Right lobe of liver (tissue), 6 donors: ENCODE measurements at regions not wholly inside any gene's neighbourhood (a gene's known extent, or its start where the extent isn't known, plus 50 kb on each side); places are given as distances from the start of the nearest gene placed in this dataset.

Experiments used
- ATAC-seq, 4 donors: fragments of 200-7000 bp; cut with Tn5 transposase; one replicate each; pipeline ENCODE4 v1.9.1; 2020; ENCODE audit warnings: mild to moderate bottlenecking in 4 of 4, moderate library complexity in 4 of 4
- DNase-seq, 3 donors: peaks; one replicate each; pipeline ENCODE4 v3.0.0-alpha.2; 2020
- H3K27ac ChIP-seq, 3 donors: fragments of 200-600 bp; one replicate each; pipeline ENCODE4 v1.8.0; 2022
- H3K27me3 ChIP-seq, 2 donors: fragments of 200-600 bp; one replicate each; pipeline ENCODE4 v1.8.0; 2022
- H3K36me3 ChIP-seq, 4 donors: fragments of 200-600 bp; sonication (generic) in 1 of 4; one replicate each; pipeline versions ENCODE4 v1.5.1 to v1.8.0; 2017 to 2022; ENCODE audit warnings: control low read depth in 1 of 4
- H3K4me1 ChIP-seq, 4 donors: fragments of 200-600 bp; sonication (generic) in 1 of 4; one replicate each; pipeline versions ENCODE4 v1.5.1 to v1.8.0; 2017 to 2022; ENCODE audit warnings: control low read depth in 1 of 4
- H3K4me3 ChIP-seq, 3 donors: fragments of 200-600 bp; one replicate each; pipeline ENCODE4 v1.8.0; 2022
- H3K9me3 ChIP-seq, 4 donors: fragments of 200-600 bp; sonication (generic) in 1 of 4; one replicate each; pipeline versions ENCODE4 v1.5.1 to v1.8.0; 2017 to 2022; ENCODE audit warnings: control low read depth in 1 of 4
- CTCF ChIP-seq, 4 donors: fragments of 200-600 bp in 3 of 4; fragments of 450-650 bp in 1 of 4; IDR thresholded peaks; one replicate each; pipeline versions ENCODE4 v1.5.1 to v1.8.0; 2016 to 2022; ENCODE audit warnings: antibody characterized with exemption in 4 of 4, mild to moderate bottlenecking in 2 of 4
- POLR2A ChIP-seq: fragments of 450-650 bp; IDR thresholded peaks from one replicate; pipeline ENCODE4 v1.6.1; 2017; ENCODE audit warnings: antibody characterized with exemption, mild to moderate bottlenecking
- WGBS: methylation state at CpG from one replicate; pipeline ENCODE4 v1.1.6; 2018; ENCODE audit warnings: low coverage, low lambda C conversion rate; ENCODE audit not compliant: insufficient coverage; ENCODE audit errors: missing lambda C conversion rate; 5-methylcytosine and 5-hydroxymethylcytosine counted together
- intact Hi-C, 2 donors: fragments of 100-400 bp; cut with DNase I; formaldehyde crosslinking; loops; one replicate each; pipeline versions ENCODE4 v1.11.2 to v1.14.1; 2022
- donor health status: DM: no; HTN: yes; CAD: no.
- donor health status: DM: no; HTN: no; CAD: no.
- donor health status: DM: no; HTN: no; CAD: no.
- donor health status: DM: no; HTN: yes; CAD: no.
- donor health status: DM: no; HTN: yes; CAD: no.

GRCh38 chr16:54356391-54356790 is 69.8 kb upstream of the IRX3 start:
- TF ChIP-seq POLR2A (no peak), CTCF (IDR thresholded peaks at IDR 0.05) (no peak)
- no peaks in the 10 kb centered on the region for H3K36me3 ChIP-seq
- H3K27me3 ChIP-seq = no peaks in the 10 kb centered on the region
- H3K9me3 ChIP-seq = no peaks in the 10 kb centered on the region
- no peak for ATAC-seq
- DNase-seq = no peak
- intact Hi-C loops = no loop called here
- H3K4me1 ChIP-seq = no peaks in the 10 kb centered on the region
- H3K4me3 ChIP-seq = no peak overlapping the region
- WGBS = 14% methylated on average over 1 of the region's 1 CpG
- H3K27ac ChIP-seq = no peak overlapping the region

GRCh38 chr16:54355251-54355650 is 68.7 kb upstream of the IRX3 start:
- Histone ChIP-seq H3K27me3 (no peaks in the 10 kb centered on the region), H3K36me3 (no peaks in the 10 kb centered on the region), H3K27ac (no peak overlapping the region), H3K4me1 (no peaks in the 10 kb centered on the region), H3K9me3 (no peaks in the 10 kb centered on the region), H3K4me3 (no peak overlapping the region)
- DNase-seq (no peak), ATAC-seq (no peak)
- no peak for TF ChIP-seq POLR2A
- no peak for TF ChIP-seq CTCF (IDR thresholded peaks at IDR 0.05)
- 56% methylated on average over 1 of the region's 1 CpG for WGBS
- intact Hi-C loops = no loop called here

- 45% methylated on average over 3 of the region's 3 CpGs for WGBS
- H3K27me3 ChIP-seq = no peaks in the 10 kb centered on the region
- no peak overlapping the region for H3K4me3 ChIP-seq
- no peaks in the 10 kb centered on the region for H3K36me3 ChIP-seq
- intact Hi-C loops = no loop called here
- TF ChIP-seq CTCF (IDR thresholded peaks at IDR 0.05) = no peak
- no peak for TF ChIP-seq POLR2A
- no peaks in the 10 kb centered on the region for H3K9me3 ChIP-seq
- no peak for ATAC-seq
- no peaks in the 10 kb centered on the region for H3K4me1 ChIP-seq
- no peak overlapping the region for H3K27ac ChIP-seq
- DNase-seq = no peak
Observed at GRCh38 chr16:54353097-54353496, 66.5 kb upstream of the IRX3 start.

- Histone ChIP-seq H3K4me3 (no peak overlapping the region), H3K9me3 (no peaks in the 10 kb centered on the region), H3K27me3 (no peaks in the 10 kb centered on the region), H3K4me1 (no peaks in the 10 kb centered on the region), H3K27ac (no peak overlapping the region), H3K36me3 (no peaks in the 10 kb centered on the region)
- TF ChIP-seq CTCF (IDR thresholded peaks at IDR 0.05) (no peak), POLR2A (no peak)
- ATAC-seq (no peak), DNase-seq (no peak)
- intact Hi-C loops = no loop called here
- WGBS = 80% methylated on average over 1 of the region's 5 CpGs
Observed at GRCh38 chr16:54351171-54351570, 64.6 kb upstream of the IRX3 start.

GRCh38 chr16:54347961-54348360 is 61.4 kb upstream of the IRX3 start:
- no peak overlapping the region for H3K4me3 ChIP-seq
- DNase-seq = no peak
- ATAC-seq = no peak
- no peaks in the 10 kb centered on the region for H3K4me1 ChIP-seq
- TF ChIP-seq POLR2A (no peak), CTCF (IDR thresholded peaks at IDR 0.05) (no peak)
- 88% methylated on average over 1 of the region's 1 CpG for WGBS
- H3K27me3 ChIP-seq = no peaks in the 10 kb centered on the region
- no peaks in the 10 kb centered on the region for H3K36me3 ChIP-seq
- no peak overlapping the region for H3K27ac ChIP-seq
- intact Hi-C loops = no loop called here
- no peaks in the 10 kb centered on the region for H3K9me3 ChIP-seq
